Prostate gland (tissue), 2 donors: ENCODE measurements at regions not wholly inside any gene's neighbourhood (a gene's known extent, or its start where the extent isn't known, plus 50 kb on each side); places are given as distances from the start of the nearest gene placed in this dataset.

ENCODE experiments used
- DNase-seq: peaks from one replicate; pipeline ENCODE4 v3.0.0-alpha.2; 2019; ENCODE audit warnings: low spot score
- H3K27ac ChIP-seq, 2 donors: fragments of 200-600 bp; sonication (generic); 2 replicates each; pipeline ENCODE4 v1.5.1; 2017 to 2019
- H3K27me3 ChIP-seq: fragments of 200-600 bp; sonication (generic); replicated peaks from 2 replicates; pipeline ENCODE4 v1.5.1; 2019; ENCODE audit not compliant: insufficient read depth
- H3K36me3 ChIP-seq, 2 donors: fragments of 200-600 bp; sonication (generic); 1 replicate in 1 of 2; 2 replicates in 1 of 2; pipeline versions ENCODE4 v1.5.1 to v1.8.1; 2017 to 2019
- H3K4me1 ChIP-seq: fragments of 200-600 bp; sonication (generic); replicated peaks from 2 replicates; pipeline ENCODE4 v1.5.1; 2019
- H3K4me3 ChIP-seq, 2 donors: fragments of 200-600 bp; sonication (generic); 2 replicates each; pipeline ENCODE4 v1.5.1; 2017 to 2019
- H3K9me3 ChIP-seq: fragments of 200-600 bp; sonication (generic); 2 replicates; pipeline ENCODE4 v1.5.1; 2017
- POLR2A ChIP-seq: fragments of 450-650 bp; IDR thresholded peaks from one replicate; pipeline ENCODE4 v1.6.1; 2016; ENCODE audit warnings: antibody characterized with exemption, mild to moderate bottlenecking
- POLR2AphosphoS5 ChIP-seq: sonication (generic); formaldehyde crosslinking; IDR thresholded peaks from one replicate; pipeline ENCODE4 v1.6.1; 2017; ENCODE audit warnings: antibody characterized with exemption
- WGBS: methylation state at CpG from one replicate; pipeline ENCODE4 v1.1.5; 2018; 5-methylcytosine and 5-hydroxymethylcytosine counted together
- intact Hi-C: fragments of 100-400 bp; cut with DNase I; formaldehyde crosslinking; loops from one replicate; pipeline ENCODE4 v1.14.2; 2022
- TF ChIP-seq, protein P1 (sequence below), 4 experiments: fragments of 200-600 bp in 2 of 4; fragments of 450-650 bp in 2 of 4; sonication (generic) in 2 of 4; IDR thresholded peaks; 1 replicate in 3 of 4; 2 replicates in 1 of 4; pipeline ENCODE4 v1.5.1; 2016 to 2019; ENCODE audit warnings: antibody characterized with exemption in 4 of 4, mild to moderate bottlenecking in 2 of 4, moderate library complexity in 2 of 4

- H3K4me1 ChIP-seq, result no peaks in the 10 kb centered on the region
- no peaks in the 10 kb centered on the region for H3K9me3 ChIP-seq
- no peaks in the 10 kb centered on the region for H3K36me3 ChIP-seq
- no peak for DNase-seq
- no peak overlapping the region for H3K4me3 ChIP-seq
- no peaks in the 10 kb centered on the region for H3K27me3 ChIP-seq
- intact Hi-C loops, result no loop called here
- H3K27ac ChIP-seq, result no peak overlapping the region
- TF ChIP-seq, protein P1, sequence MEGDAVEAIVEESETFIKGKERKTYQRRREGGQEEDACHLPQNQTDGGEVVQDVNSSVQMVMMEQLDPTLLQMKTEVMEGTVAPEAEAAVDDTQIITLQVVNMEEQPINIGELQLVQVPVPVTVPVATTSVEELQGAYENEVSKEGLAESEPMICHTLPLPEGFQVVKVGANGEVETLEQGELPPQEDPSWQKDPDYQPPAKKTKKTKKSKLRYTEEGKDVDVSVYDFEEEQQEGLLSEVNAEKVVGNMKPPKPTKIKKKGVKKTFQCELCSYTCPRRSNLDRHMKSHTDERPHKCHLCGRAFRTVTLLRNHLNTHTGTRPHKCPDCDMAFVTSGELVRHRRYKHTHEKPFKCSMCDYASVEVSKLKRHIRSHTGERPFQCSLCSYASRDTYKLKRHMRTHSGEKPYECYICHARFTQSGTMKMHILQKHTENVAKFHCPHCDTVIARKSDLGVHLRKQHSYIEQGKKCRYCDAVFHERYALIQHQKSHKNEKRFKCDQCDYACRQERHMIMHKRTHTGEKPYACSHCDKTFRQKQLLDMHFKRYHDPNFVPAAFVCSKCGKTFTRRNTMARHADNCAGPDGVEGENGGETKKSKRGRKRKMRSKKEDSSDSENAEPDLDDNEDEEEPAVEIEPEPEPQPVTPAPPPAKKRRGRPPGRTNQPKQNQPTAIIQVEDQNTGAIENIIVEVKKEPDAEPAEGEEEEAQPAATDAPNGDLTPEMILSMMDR (IDR thresholded peaks at IDR 0.05), result no peak
- 84% methylated on average over 8 of the region's 8 CpGs for WGBS
Measured at GRCh38 chr21:27823652-27824201, 856.8 kb upstream of the ADAMTS5 start.

GRCh38 chr21:27820342-27820741 lies 853.5 kb upstream of the ADAMTS5 start:
- Histone ChIP-seq H3K9me3 (no peaks in the 10 kb centered on the region), H3K4me3 (no peak overlapping the region), H3K4me1 (no peaks in the 10 kb centered on the region), H3K27ac (no peak overlapping the region), H3K36me3 (no peaks in the 10 kb centered on the region), H3K27me3 (no peaks in the 10 kb centered on the region)
- intact Hi-C loops, result no loop called here
- no peak for DNase-seq
- TF ChIP-seq, protein P1 (IDR thresholded peaks at IDR 0.05), result no peak
- TF ChIP-seq POLR2AphosphoS5 (no peak), POLR2A (no peak)
- 80% methylated on average over 1 of the region's 1 CpG for WGBS

GRCh38 chr21:27819299-27819698 lies 852.4 kb upstream of the ADAMTS5 start:
- Histone ChIP-seq H3K36me3 (no peaks in the 10 kb centered on the region), H3K9me3 (no peaks in the 10 kb centered on the region), H3K27me3 (no peaks in the 10 kb centered on the region), H3K27ac (peak overlapping the region in 1 of 2 donors; percentile 19), H3K4me1 (no peaks in the 10 kb centered on the region), H3K4me3 (no peak overlapping the region)
- intact Hi-C loops, result no loop called here
- DNase-seq, result no peak
- 39% methylated on average over 3 of the region's 3 CpGs for WGBS
- TF ChIP-seq, protein P1 (IDR thresholded peaks at IDR 0.05), result no peak
- TF ChIP-seq POLR2A, result no peak
- TF ChIP-seq POLR2AphosphoS5, result no peak

GRCh38 chr21:27818847-27819246 lies 852.0 kb upstream of the ADAMTS5 start:
- Histone ChIP-seq H3K4me1 (no peaks in the 10 kb centered on the region), H3K27me3 (no peaks in the 10 kb centered on the region), H3K4me3 (no peak overlapping the region), H3K36me3 (no peaks in the 10 kb centered on the region), H3K9me3 (no peaks in the 10 kb centered on the region), H3K27ac (peak overlapping the region in 1 of 2 donors; percentile 19)
- TF ChIP-seq, protein P1 (IDR thresholded peaks at IDR 0.05), result no peak
- TF ChIP-seq POLR2AphosphoS5 (no peak), POLR2A (no peak)
- intact Hi-C loops, result no loop called here
- no peak for DNase-seq
- 67% methylated on average over 4 of the region's 4 CpGs for WGBS

DNA sequence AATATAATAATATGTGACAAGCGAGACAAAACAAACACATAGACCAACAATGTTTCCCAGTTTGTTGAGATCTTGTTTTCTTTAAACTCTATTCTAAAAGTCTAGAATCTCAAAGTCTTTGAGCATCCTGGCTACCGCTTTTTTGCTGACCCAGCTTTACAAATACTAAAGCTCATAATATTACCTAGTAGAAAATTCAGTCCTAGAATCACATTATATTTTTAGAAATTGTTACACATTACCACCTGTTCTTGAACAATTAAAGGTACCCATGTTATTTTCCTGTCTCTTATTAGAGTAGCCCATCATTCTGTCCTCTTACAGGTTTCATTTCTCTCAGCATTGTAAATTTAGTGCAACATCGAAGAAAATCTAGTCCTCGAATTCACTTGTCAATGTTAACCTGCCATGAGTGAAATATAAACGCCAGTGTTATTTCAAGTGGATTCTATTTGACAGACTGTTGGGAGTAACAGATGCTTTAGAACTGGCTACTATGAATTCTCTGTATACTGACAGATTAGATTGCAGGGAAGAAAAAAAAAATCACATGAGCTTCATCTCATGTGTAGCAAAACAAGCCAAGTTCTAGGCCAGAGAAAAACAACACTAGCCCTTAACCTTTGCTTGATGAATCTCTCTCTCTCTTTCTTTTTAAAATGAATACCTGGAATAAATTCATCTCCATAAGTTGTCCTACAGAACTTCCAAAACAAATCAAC lies 851.2 kb upstream of the ADAMTS5 start:
- no peaks in the 10 kb centered on the region for H3K27me3 ChIP-seq
- DNase-seq, result no peak
- intact Hi-C loops, result no loop called here
- WGBS, result 85% methylated on average over 5 of the region's 5 CpGs
- no peaks in the 10 kb centered on the region for H3K36me3 ChIP-seq
- TF ChIP-seq POLR2AphosphoS5 (no peak), POLR2A (no peak)
- TF ChIP-seq, protein P1 (IDR thresholded peaks at IDR 0.05), result no peak
- no peaks in the 10 kb centered on the region for H3K9me3 ChIP-seq
- no peak overlapping the region for H3K4me3 ChIP-seq
- no peaks in the 10 kb centered on the region for H3K4me1 ChIP-seq
- no peak overlapping the region for H3K27ac ChIP-seq
